Upper lobe of left lung (tissue), 6 donors: ENCODE measurements at regions not wholly inside any gene's neighbourhood (a gene's known extent, or its start where the extent isn't known, plus 50 kb on each side); places are given as distances from the start of the nearest gene placed in this dataset.

Source experiments
- ATAC-seq, 2 donors: fragments of 200-7000 bp; cut with Tn5 transposase; one replicate each; pipeline ENCODE4 v1.9.1; 2022; ENCODE audit warnings: mild to moderate bottlenecking in 2 of 2, moderate library complexity in 2 of 2; ENCODE audit not compliant: low FRiP score in 2 of 2
- DNase-seq, 2 donors: peaks; one replicate each; pipeline ENCODE4 v3.0.0-alpha.2; 2019 to 2020
- H3K27ac ChIP-seq, 4 donors: fragments of 200-600 bp; sonication (generic); one replicate each; pipeline ENCODE4 v1.5.1; 2016 to 2019
- H3K27me3 ChIP-seq, 4 donors: fragments of 200-600 bp; sonication (generic); one replicate each; pipeline ENCODE4 v1.5.1; 2017 to 2019
- H3K36me3 ChIP-seq, 4 donors: fragments of 200-600 bp; sonication (generic); one replicate each; pipeline ENCODE4 v1.5.1; 2016 to 2019
- H3K4me1 ChIP-seq, 4 donors: fragments of 200-600 bp; sonication (generic); one replicate each; pipeline ENCODE4 v1.5.1; 2018 to 2019
- H3K4me3 ChIP-seq, 4 donors: fragments of 200-600 bp; sonication (generic); one replicate each; pipeline ENCODE4 v1.5.1; 2017 to 2019; ENCODE audit warnings: mild to moderate bottlenecking in 2 of 4, moderate library complexity in 1 of 4
- H3K9me3 ChIP-seq, 4 donors: fragments of 200-600 bp; sonication (generic); one replicate each; pipeline ENCODE4 v1.5.1; 2018 to 2019
- EP300 ChIP-seq, 4 donors: sonication (generic); formaldehyde crosslinking; IDR thresholded peaks; one replicate each; pipeline ENCODE4 v1.5.1; 2017; ENCODE audit warnings: antibody characterized with exemption in 4 of 4, control low read depth in 2 of 4
- POLR2A ChIP-seq, 4 donors: fragments of 450-650 bp; IDR thresholded peaks; one replicate each; pipeline ENCODE4 v1.5.1; 2016 to 2017; ENCODE audit warnings: antibody characterized with exemption in 4 of 4, mild to moderate bottlenecking in 2 of 4
- POLR2AphosphoS5 ChIP-seq, 2 donors: sonication (generic); formaldehyde crosslinking; IDR thresholded peaks; one replicate each; pipeline ENCODE4 v1.5.1; 2017; ENCODE audit warnings: antibody characterized with exemption in 2 of 2
- WGBS, 2 donors: methylation state at CpG; one replicate each; pipeline ENCODE4 v1.1.5; 2017 to 2018; 5-methylcytosine and 5-hydroxymethylcytosine counted together
- TF ChIP-seq, protein P1 (sequence below), 6 experiments: fragments of 450-650 bp in 4 of 6; fragments of 200-600 bp in 2 of 6; sonication (generic) in 2 of 6; IDR thresholded peaks; one replicate each; pipeline ENCODE4 v1.5.1; 2016 to 2019; ENCODE audit warnings: antibody characterized with exemption in 6 of 6
- donor health status: DM: no; HTN: no; CAD: no; lungs with moderate emphysema.
- donor health status: DM: no; HTN: yes; CAD: no; lungs with severe emphysema.

- Histone ChIP-seq H3K9me3 (no peaks in the 10 kb centered on the region), H3K4me1 (peaks cover 0 to 7% (median 2%) of the 10 kb centered on the region in 4 donors), H3K4me3 (no peak overlapping the region), H3K36me3 (no peaks in the 10 kb centered on the region), H3K27me3 (no peaks in the 10 kb centered on the region), H3K27ac (peak overlapping the region in 1 of 4 donors; percentile 3)
- no peak for ATAC-seq
- TF ChIP-seq EP300 (IDR thresholded peaks at IDR 0.05), result no peak
- no peak for TF ChIP-seq POLR2AphosphoS5 (IDR thresholded peaks at IDR 0.05)
- TF ChIP-seq, protein P1, sequence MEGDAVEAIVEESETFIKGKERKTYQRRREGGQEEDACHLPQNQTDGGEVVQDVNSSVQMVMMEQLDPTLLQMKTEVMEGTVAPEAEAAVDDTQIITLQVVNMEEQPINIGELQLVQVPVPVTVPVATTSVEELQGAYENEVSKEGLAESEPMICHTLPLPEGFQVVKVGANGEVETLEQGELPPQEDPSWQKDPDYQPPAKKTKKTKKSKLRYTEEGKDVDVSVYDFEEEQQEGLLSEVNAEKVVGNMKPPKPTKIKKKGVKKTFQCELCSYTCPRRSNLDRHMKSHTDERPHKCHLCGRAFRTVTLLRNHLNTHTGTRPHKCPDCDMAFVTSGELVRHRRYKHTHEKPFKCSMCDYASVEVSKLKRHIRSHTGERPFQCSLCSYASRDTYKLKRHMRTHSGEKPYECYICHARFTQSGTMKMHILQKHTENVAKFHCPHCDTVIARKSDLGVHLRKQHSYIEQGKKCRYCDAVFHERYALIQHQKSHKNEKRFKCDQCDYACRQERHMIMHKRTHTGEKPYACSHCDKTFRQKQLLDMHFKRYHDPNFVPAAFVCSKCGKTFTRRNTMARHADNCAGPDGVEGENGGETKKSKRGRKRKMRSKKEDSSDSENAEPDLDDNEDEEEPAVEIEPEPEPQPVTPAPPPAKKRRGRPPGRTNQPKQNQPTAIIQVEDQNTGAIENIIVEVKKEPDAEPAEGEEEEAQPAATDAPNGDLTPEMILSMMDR (IDR thresholded peaks at IDR 0.05), result no peak
- TF ChIP-seq POLR2A (IDR thresholded peaks at IDR 0.05), result no peak
- DNase-seq, result no peak
- 60 to 80% methylated on average over 1 to 4 of the region's 4 CpGs for WGBS, 2 donors
These were observed 70.7 kb downstream of the FAM43A start for GRCh38 chr3:194756460-194756779.

DNA sequence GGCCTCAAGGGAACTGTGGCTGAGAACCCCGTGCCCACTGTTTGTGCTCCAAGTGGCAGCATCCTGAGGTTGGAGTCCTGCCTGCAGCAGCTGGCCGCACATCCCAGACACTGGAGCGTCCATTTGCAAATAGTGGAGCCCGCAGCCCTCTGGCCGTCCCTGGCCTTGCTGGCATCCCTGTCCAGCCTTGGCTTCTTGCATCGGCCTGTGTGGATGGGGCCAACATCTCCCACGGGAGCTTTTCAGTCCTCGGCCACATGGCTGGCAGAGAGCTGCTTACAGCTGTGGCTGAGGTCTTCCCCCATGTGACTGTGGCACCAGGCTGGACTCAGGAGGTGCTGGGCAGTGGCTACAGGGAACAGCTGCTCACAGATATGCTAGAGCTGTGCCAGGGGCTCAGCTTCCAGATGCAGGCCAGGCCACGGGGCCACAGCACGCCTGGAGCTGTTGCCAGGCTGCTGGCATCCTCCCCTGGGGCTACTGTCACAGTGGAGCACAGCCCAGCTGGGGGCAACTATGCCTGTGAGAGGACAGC lies 71.2 kb downstream of the FAM43A start:
- TF ChIP-seq POLR2AphosphoS5 (IDR thresholded peaks at IDR 0.05) (no peak), EP300 (IDR thresholded peaks at IDR 0.05) (no peak), POLR2A (IDR thresholded peaks at IDR 0.05) (no peak)
- TF ChIP-seq, protein P1 (IDR thresholded peaks at IDR 0.05), result no peak
- Histone ChIP-seq H3K4me3 (no peak overlapping the region), H3K27ac (peak overlapping the region in 1 of 4 donors; percentile 3), H3K27me3 (no peaks in the 10 kb centered on the region), H3K9me3 (no peaks in the 10 kb centered on the region), H3K4me1 (peaks cover 0 to 10% (median 2%) of the 10 kb centered on the region in 4 donors), H3K36me3 (no peaks in the 10 kb centered on the region)
- no peak for ATAC-seq
- peak in 1 of 2 donors; percentile 72 for DNase-seq
- WGBS, 2 donors, result 92 to 100% methylated on average over 1 to 9 of the region's 10 CpGs

DNA sequence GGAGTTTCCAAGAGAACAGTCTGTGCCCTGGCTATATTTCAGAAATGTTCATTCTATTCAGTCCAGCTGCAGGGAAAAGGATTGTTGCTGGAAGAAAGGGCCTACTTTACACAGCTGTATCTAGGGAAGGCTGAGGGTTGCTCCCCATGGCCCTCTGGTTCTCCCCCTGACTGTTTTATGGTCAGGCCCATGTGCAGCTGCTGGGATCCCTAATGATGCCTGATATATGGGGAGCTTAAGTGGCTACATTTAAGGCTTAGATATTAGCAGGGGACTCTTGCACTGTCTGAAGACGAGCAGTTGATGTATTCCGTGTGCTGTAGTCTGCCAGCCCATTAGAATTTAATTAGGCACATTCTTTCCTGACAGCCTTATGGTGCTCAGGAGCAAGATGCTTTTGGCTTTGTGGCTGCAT lies 72.0 kb downstream of the FAM43A start:
- DNase-seq (no peak), ATAC-seq (peak in 1 of 2 donors; percentile 65)
- Histone ChIP-seq H3K27me3 (no peaks in the 10 kb centered on the region), H3K36me3 (no peaks in the 10 kb centered on the region), H3K9me3 (no peaks in the 10 kb centered on the region), H3K27ac (no peak overlapping the region), H3K4me1 (peaks cover 0 to 10% (median 2%) of the 10 kb centered on the region in 4 donors), H3K4me3 (no peak overlapping the region)
- 26 to 78% methylated on average over 2 of the region's 2 CpGs for WGBS, 2 donors
- TF ChIP-seq, protein P1 (IDR thresholded peaks at IDR 0.05), result no peak
- no peak for TF ChIP-seq POLR2AphosphoS5 (IDR thresholded peaks at IDR 0.05)
- TF ChIP-seq POLR2A (IDR thresholded peaks at IDR 0.05), result no peak
- TF ChIP-seq EP300 (IDR thresholded peaks at IDR 0.05), result no peak

DNA sequence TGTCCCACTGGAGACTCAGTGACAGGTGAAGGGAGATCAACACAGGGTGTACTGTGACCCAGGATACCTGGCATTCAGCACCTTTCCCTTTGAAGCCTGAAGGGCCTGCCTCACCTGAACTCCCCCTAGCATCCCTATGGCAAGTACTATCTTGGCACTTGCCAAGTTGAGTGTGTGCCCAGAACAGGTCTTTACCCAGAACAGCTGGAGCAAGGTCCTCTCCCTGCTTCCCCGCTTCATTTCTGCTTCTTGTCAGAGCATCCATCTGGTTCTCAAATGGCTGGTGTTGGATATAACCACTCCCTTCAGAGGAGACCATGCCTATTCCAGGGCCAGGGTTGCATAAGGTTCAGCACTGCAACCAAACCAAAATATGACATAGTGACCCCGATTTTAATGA lies 73.0 kb downstream of the FAM43A start:
- WGBS, 2 donors, result 82 to 93% methylated on average over 1 to 2 of the region's 2 CpGs
- TF ChIP-seq POLR2AphosphoS5 (IDR thresholded peaks at IDR 0.05) (no peak), POLR2A (IDR thresholded peaks at IDR 0.05) (no peak), EP300 (IDR thresholded peaks at IDR 0.05) (no peak)
- TF ChIP-seq, protein P1 (IDR thresholded peaks at IDR 0.05), result no peak

DNA sequence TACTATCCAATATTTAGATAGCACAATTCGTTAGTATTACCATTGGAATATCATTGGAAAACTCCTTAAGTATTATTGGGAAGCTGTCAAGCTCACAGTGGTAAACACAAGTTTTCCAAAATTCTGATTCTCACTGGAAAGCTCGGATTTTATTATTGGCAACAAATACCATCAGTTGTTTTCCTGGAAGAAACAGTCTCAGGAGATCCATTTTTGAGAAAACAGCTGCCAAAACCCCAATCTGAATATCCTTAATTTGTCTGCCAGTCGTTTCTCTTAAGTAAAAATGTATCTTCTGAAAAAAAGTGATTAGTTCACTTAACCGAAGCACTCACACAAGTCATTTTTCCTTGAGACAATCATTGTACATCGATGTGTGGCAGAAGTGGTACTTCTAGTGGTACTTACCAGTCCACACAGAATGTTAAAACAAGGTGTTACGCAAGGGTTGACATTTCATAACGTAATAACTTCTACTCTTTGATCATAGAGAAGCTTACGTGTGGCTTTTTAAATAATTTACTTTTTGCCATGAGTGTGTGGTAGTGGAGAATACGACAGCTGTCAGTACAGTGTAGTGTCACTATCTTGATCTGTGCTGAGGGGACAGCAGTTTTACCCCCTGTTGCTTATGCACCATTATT lies 74.9 kb downstream of the FAM43A start:
- ATAC-seq (no peak), DNase-seq (no peak)
- Histone ChIP-seq H3K27ac (no peak overlapping the region), H3K4me3 (no peak overlapping the region), H3K36me3 (no peaks in the 10 kb centered on the region), H3K27me3 (no peaks in the 10 kb centered on the region), H3K9me3 (no peaks in the 10 kb centered on the region), H3K4me1 (peaks cover 0 to 10% (median 2%) of the 10 kb centered on the region in 4 donors)
- TF ChIP-seq POLR2A (IDR thresholded peaks at IDR 0.05), result no peak
- no peak for TF ChIP-seq POLR2AphosphoS5 (IDR thresholded peaks at IDR 0.05)
- TF ChIP-seq, protein P1 (IDR thresholded peaks at IDR 0.05), result no peak
- no peak for TF ChIP-seq EP300 (IDR thresholded peaks at IDR 0.05)
- whole genome bisulfite sequencing, 2 donors, result 56 to 58% methylated on average over 9 of the region's 9 CpGs

More for the DNA sequence above, 73.0 kb downstream of the FAM43A start:
- ATAC-seq, result no peak
- no peaks in the 10 kb centered on the region for H3K9me3 ChIP-seq
- no peaks in the 10 kb centered on the region for H3K36me3 ChIP-seq
- no peak overlapping the region for H3K27ac ChIP-seq
- no peaks in the 10 kb centered on the region for H3K27me3 ChIP-seq
- H3K4me3 ChIP-seq, result no peak overlapping the region
- DNase-seq, result no peak
- peaks cover 0 to 10% (median 2%) of the 10 kb centered on the region in 4 donors for H3K4me1 ChIP-seq
